Endothelial cell of umbilical vein (primary cell): ENCODE measurements at regions not wholly inside any gene's neighbourhood (a gene's known extent, or its start where the extent isn't known, plus 50 kb on each side); places are given as distances from the start of the nearest gene placed in this dataset.

Experiments
- FOS ChIP-seq: IDR thresholded peaks from 2 replicates; pipeline ENCODE4 v1.6.1; 2011; ENCODE audit warnings: mild to moderate bottlenecking, low read length, moderate library complexity, borderline replicate concordance; ENCODE audit not compliant: insufficient read depth
- POLR2AphosphoS5 ChIP-seq: IDR thresholded peaks from 2 replicates; pipeline ENCODE4 v1.6.1; 2012; ENCODE audit warnings: low read depth, mild to moderate bottlenecking, control low read depth, low read length, moderate library complexity; ENCODE audit not compliant: insufficient read depth
- TF ChIP-seq, protein P1 (sequence below), 2 donors: IDR thresholded peaks; 1 replicate in 1 of 2; 2 replicates in 1 of 2; pipeline ENCODE4 v1.5.1; 2011; ENCODE audit warnings: low read length in 2 of 2, mild to moderate bottlenecking in 2 of 2, moderate library complexity in 2 of 2, control low read depth in 1 of 2, inconsistent platforms in 1 of 2, low read depth in 1 of 2; ENCODE audit not compliant: insufficient read depth in 1 of 2; ENCODE audit errors: extremely low read depth in 1 of 2

DNA sequence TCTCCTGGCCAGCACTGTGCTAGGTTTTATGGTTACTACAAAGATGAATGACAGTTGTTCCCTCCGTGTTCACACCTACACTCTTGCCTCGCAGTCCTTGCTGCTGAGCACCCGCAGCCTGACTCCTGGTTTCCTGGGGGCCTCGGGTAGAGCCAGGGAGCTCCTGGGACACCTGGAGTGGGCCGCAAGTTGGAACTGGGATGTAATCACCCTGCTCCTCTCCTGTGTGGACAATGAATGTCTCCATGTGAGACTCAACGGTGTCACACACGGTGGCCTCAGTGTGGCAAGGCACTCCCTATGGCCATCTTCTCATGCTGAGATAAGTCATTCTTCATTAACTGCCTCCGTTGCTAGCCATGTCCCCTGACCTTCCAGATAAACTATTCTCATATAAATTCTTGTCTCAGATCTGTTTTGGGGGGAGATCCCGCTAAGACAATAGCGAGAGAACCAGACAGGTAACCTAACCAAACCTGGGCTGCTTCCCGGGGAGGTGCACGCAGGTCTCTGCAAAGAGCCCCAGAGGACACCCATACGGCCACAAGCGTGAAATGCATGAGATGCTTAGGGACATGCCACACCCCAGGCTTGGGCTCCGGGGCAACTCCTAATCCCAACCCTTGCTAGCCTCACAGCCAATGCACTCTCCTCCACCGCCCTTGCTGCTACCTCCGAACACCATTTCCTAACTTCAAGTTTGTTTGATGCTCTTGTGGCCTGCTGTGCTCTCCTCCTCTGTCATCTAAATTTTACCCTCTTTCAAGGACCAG is 87.2 kb upstream of the IRS2 start:
- TF ChIP-seq POLR2AphosphoS5 (no peak), FOS (no peak)
- TF ChIP-seq, protein P1, sequence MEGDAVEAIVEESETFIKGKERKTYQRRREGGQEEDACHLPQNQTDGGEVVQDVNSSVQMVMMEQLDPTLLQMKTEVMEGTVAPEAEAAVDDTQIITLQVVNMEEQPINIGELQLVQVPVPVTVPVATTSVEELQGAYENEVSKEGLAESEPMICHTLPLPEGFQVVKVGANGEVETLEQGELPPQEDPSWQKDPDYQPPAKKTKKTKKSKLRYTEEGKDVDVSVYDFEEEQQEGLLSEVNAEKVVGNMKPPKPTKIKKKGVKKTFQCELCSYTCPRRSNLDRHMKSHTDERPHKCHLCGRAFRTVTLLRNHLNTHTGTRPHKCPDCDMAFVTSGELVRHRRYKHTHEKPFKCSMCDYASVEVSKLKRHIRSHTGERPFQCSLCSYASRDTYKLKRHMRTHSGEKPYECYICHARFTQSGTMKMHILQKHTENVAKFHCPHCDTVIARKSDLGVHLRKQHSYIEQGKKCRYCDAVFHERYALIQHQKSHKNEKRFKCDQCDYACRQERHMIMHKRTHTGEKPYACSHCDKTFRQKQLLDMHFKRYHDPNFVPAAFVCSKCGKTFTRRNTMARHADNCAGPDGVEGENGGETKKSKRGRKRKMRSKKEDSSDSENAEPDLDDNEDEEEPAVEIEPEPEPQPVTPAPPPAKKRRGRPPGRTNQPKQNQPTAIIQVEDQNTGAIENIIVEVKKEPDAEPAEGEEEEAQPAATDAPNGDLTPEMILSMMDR (IDR thresholded peaks at IDR 0.05; ENCODE audit: extremely low read depth in 1 of 2, insufficient read depth in 1 of 2, low read depth in 1 of 2, low read length in 2 of 2), result no peak
